SK-N-SH treated with all-trans-retinoic acid at 6 μM for 48 hours (cell line): ENCODE measurements at regions not wholly inside any gene's neighbourhood (a gene's known extent, or its start where the extent isn't known, plus 50 kb on each side); places are given as distances from the start of the nearest gene placed in this dataset.

Source experiments
- ARNTL ChIP-seq: fragments of 450-650 bp; formaldehyde crosslinking; IDR thresholded peaks from 2 replicates; pipeline ENCODE4 v1.5.0; 2020; ENCODE audit warnings: low read depth, mild to moderate bottlenecking, moderate library complexity, borderline replicate concordance
- BACH2 ChIP-seq: fragments of 250-450 bp; sonication (Bioruptor Pico); IDR thresholded peaks from 2 replicates; pipeline ENCODE4 v1.9.0; 2021; ENCODE audit warnings: mild to moderate bottlenecking, borderline replicate concordance
- CREB5 ChIP-seq: fragments of 250-450 bp; sonication (Bioruptor Pico); IDR thresholded peaks from 2 replicates; pipeline ENCODE4 v1.5.1; 2020; ENCODE audit warnings: low read depth, mild to moderate bottlenecking, moderate library complexity
- CSRNP3 ChIP-seq: fragments of 250-450 bp; sonication (Bioruptor Pico); IDR thresholded peaks from 2 replicates; pipeline ENCODE4 v1.5.1; 2021; ENCODE audit warnings: mild to moderate bottlenecking, moderate library complexity
- ISL1 ChIP-seq: fragments of 250-450 bp; sonication (Bioruptor Pico); IDR thresholded peaks from 2 replicates; pipeline ENCODE4 v2.1.2; 2022; ENCODE audit warnings: mild to moderate bottlenecking, moderate library complexity
- PATZ1 ChIP-seq: fragments of 250-450 bp; sonication (Bioruptor Pico); IDR thresholded peaks from 2 replicates; pipeline ENCODE4 v1.8.0; 2020; ENCODE audit warnings: mild to moderate bottlenecking, moderate library complexity, borderline replicate concordance
- PPARA ChIP-seq: fragments of 250-450 bp; sonication (Bioruptor Pico); IDR thresholded peaks from 2 replicates; pipeline ENCODE4 v1.5.0; 2020; ENCODE audit warnings: mild to moderate bottlenecking, borderline replicate concordance
- RARB ChIP-seq: fragments of 250-450 bp; sonication (Bioruptor Pico); IDR thresholded peaks from 2 replicates; pipeline ENCODE4 v1.8.0; 2021; ENCODE audit warnings: mild to moderate bottlenecking, moderate library complexity
- SNAI2 ChIP-seq: fragments of 250-450 bp; sonication (Bioruptor Pico); IDR thresholded peaks from 2 replicates; pipeline ENCODE4 v1.5.0; 2020; ENCODE audit warnings: mild to moderate bottlenecking, moderate library complexity
- TOX ChIP-seq: fragments of 250-450 bp; sonication (Bioruptor Pico); IDR thresholded peaks from 2 replicates; pipeline ENCODE4 v1.8.0; 2021; ENCODE audit warnings: mild to moderate bottlenecking, moderate library complexity, borderline replicate concordance
- ZFP30 ChIP-seq: fragments of 450-650 bp; formaldehyde crosslinking; IDR thresholded peaks from 2 replicates; pipeline ENCODE4 v1.5.0; 2022; ENCODE audit warnings: mild to moderate bottlenecking, moderate library complexity
- ZNF8 ChIP-seq: fragments of 450-650 bp; formaldehyde crosslinking; IDR thresholded peaks from 2 replicates; pipeline ENCODE4 v1.5.0; 2020; ENCODE audit warnings: mild to moderate bottlenecking, moderate library complexity

- TF ChIP-seq RARB (CRISPR knock-in tag) (no peak), ARNTL (CRISPR knock-in tag) (no peak), SNAI2 (CRISPR knock-in tag) (no peak), CREB5 (no peak), TOX (CRISPR knock-in tag) (no peak), ZNF8 (CRISPR knock-in tag) (no peak), ISL1 (no peak), PPARA (no peak), BACH2 (no peak), CSRNP3 (no peak), PATZ1 (no peak), ZFP30 (CRISPR knock-in tag) (no peak)
Observed at GRCh38 chr13:19239114-19239860, 57.7 kb upstream of the TUBA3C start.
